SK-N-SH (cell line): ENCODE measurements at regions not wholly inside any gene's neighbourhood (a gene's known extent, or its start where the extent isn't known, plus 50 kb on each side); places are given as distances from the start of the nearest gene placed in this dataset.

Experiments
- CTCF ChIA-PET: fragments of 300-600, 350-600 bp; formaldehyde crosslinking; extraction: SDS; loops from one replicate; lab custom pipeline; 2021; lab: Yijun Ruan, JAX
- POLR2A ChIA-PET: fragments of 350-600 bp; sonication (Branson Sonifier 250); formaldehyde crosslinking; extraction: SDS; loops from one replicate; lab custom pipeline; 2020; ENCODE audit warnings: antibody characterized with exemption, inconsistent platforms; lab: Yijun Ruan, JAX
- DNase-seq: peaks from one replicate; pipeline ENCODE4 v3.0.0; 2012
- H2AFZ ChIP-seq: fragments of 200-600 bp; sonication (generic); 2 replicates; pipeline ENCODE4 v1.8.1; 2016; ENCODE audit warnings: antibody characterized with exemption, mild to moderate bottlenecking, low read depth
- H3F3A ChIP-seq: fragments of 200-600 bp; sonication (generic); replicated peaks from 2 replicates; pipeline ENCODE3; 2016; ENCODE audit warnings: antibody characterized with exemption, mild to moderate bottlenecking; ENCODE audit not compliant: insufficient read depth
- H3K27ac ChIP-seq, 2 experiments: fragments of 200-500 bp in 1 of 2; fragments of 200-600 bp in 1 of 2; sonication (Bioruptor generic) in 1 of 2; sonication (generic), shearing (Covaris generic) in 1 of 2; 2 replicates each; pipeline versions ENCODE4 v1.5.1 to v1.6.1; 2014 to 2016; ENCODE audit warnings: low read depth in 2 of 2, inconsistent platforms in 1 of 2, low read length in 1 of 2, mild to moderate bottlenecking in 1 of 2, mixed read lengths in 1 of 2
- H3K27me3 ChIP-seq: fragments of 200-600 bp; sonication (generic), shearing (Covaris generic); 2 replicates; pipeline ENCODE4 v1.6.1; 2016; ENCODE audit warnings: mixed run types; ENCODE audit not compliant: insufficient read depth
- H3K36me3 ChIP-seq, 2 experiments: fragments of 200-500 bp in 1 of 2; fragments of 200-600 bp in 1 of 2; sonication (Bioruptor generic) in 1 of 2; sonication (generic) in 1 of 2; replicated peaks in 1 of 2; 2 replicates each; pipeline versions ENCODE3 to v1.5.1; 2014 to 2016; ENCODE audit warnings: low read length in 1 of 2, mild to moderate bottlenecking in 1 of 2; ENCODE audit not compliant: insufficient read depth in 2 of 2, control insufficient read depth in 1 of 2
- H3K4me1 ChIP-seq, 2 experiments: fragments of 200-500 bp in 1 of 2; fragments of 200-600 bp in 1 of 2; sonication (Bioruptor generic) in 1 of 2; sonication (generic), shearing (Covaris generic) in 1 of 2; 2 replicates each; pipeline versions ENCODE4 v1.5.1 to v1.6.1; 2014 to 2016; ENCODE audit warnings: low read depth in 1 of 2, low read length in 1 of 2, mixed run types in 1 of 2; ENCODE audit not compliant: insufficient read depth in 2 of 2, control insufficient read depth in 1 of 2
- H3K4me2 ChIP-seq: fragments of 200-600 bp; sonication (generic), shearing (Covaris generic); 2 replicates; pipeline ENCODE4 v1.6.1; 2017; ENCODE audit warnings: mixed run types
- H3K4me3 ChIP-seq, 2 experiments: fragments of 200-500 bp in 1 of 2; fragments of 200-600 bp in 1 of 2; sonication (Bioruptor generic) in 1 of 2; sonication (generic), shearing (Covaris generic) in 1 of 2; 2 replicates each; pipeline versions ENCODE4 v1.5.1 to v1.8.1; 2014 to 2016; ENCODE audit warnings: low read depth in 2 of 2, inconsistent platforms in 1 of 2, low read length in 1 of 2, mild to moderate bottlenecking in 1 of 2, mixed read lengths in 1 of 2, moderate library complexity in 1 of 2
- H3K79me2 ChIP-seq: fragments of 200-600 bp; sonication (generic); 2 replicates; pipeline ENCODE4 v1.8.1; 2017; ENCODE audit warnings: mild to moderate bottlenecking; ENCODE audit not compliant: insufficient read depth
- H3K9ac ChIP-seq: fragments of 200-600 bp; sonication (generic); 2 replicates; pipeline ENCODE4 v1.6.1; 2017; ENCODE audit warnings: mixed run types
- H3K9me2 ChIP-seq: fragments of 200-600 bp; sonication (generic); 2 replicates; pipeline ENCODE4 v1.6.1; 2017; ENCODE audit warnings: mixed run types
- H3K9me3 ChIP-seq: fragments of 200-600 bp; sonication (generic); 2 replicates; pipeline ENCODE4 v1.6.1; 2017; ENCODE audit warnings: mixed run types, mild to moderate bottlenecking, moderate library complexity
- H4K20me1 ChIP-seq: fragments of 200-600 bp; sonication (generic); 2 replicates; pipeline ENCODE4 v1.6.1; 2017; ENCODE audit warnings: mild to moderate bottlenecking, mixed run types; ENCODE audit not compliant: insufficient read depth
- CTCF ChIP-seq: fragments of 200-600 bp; sonication (generic); IDR thresholded peaks from 2 replicates; pipeline ENCODE4 v1.6.1; 2017; ENCODE audit warnings: antibody characterized with exemption, mild to moderate bottlenecking, moderate library complexity
- EZH2phosphoT487 ChIP-seq: fragments of 200-600 bp; sonication (generic); IDR thresholded peaks from 2 replicates; pipeline ENCODE4 v1.6.1; 2017; ENCODE audit warnings: low read depth, mixed run types, mild to moderate bottlenecking, antibody characterized with exemption, moderate library complexity, borderline replicate concordance
- FOXJ3 ChIP-seq: sonication (generic); formaldehyde crosslinking; IDR thresholded peaks from 2 replicates; pipeline ENCODE4 v1.5.1; 2020; ENCODE audit warnings: mild to moderate bottlenecking, missing genetic modification reagents
- FOXM1 ChIP-seq: IDR thresholded peaks from 2 replicates; pipeline ENCODE4 v1.4.0; 2012; ENCODE audit warnings: low read depth, mild to moderate bottlenecking
- GABPA ChIP-seq: IDR thresholded peaks from 2 replicates; pipeline ENCODE4 v1.4.0; 2012; ENCODE audit warnings: low read depth, mild to moderate bottlenecking
- NRF1 ChIP-seq: IDR thresholded peaks from 2 replicates; pipeline ENCODE4 v1.6.1; 2012; ENCODE audit warnings: low read depth, mild to moderate bottlenecking, low read length
- PBX3 ChIP-seq: IDR thresholded peaks from 2 replicates; pipeline ENCODE4; 2012
- POLR2AphosphoS5 ChIP-seq: IDR thresholded peaks from 2 replicates; pipeline ENCODE4 v1.6.1; 2012; ENCODE audit warnings: low read depth, low read length
- RCOR1 ChIP-seq: fragments of 150-350 bp; IDR thresholded peaks from 2 replicates; pipeline ENCODE4 v1.6.1; 2017; ENCODE audit warnings: antibody characterized with exemption, low read length
- REST ChIP-seq: IDR thresholded peaks from 2 replicates; pipeline ENCODE4 v1.6.1; 2012; ENCODE audit warnings: mild to moderate bottlenecking, low read depth, low read length, moderate library complexity
- RXRA ChIP-seq: IDR thresholded peaks from 2 replicates; pipeline ENCODE4 v1.4.0; 2012; ENCODE audit warnings: low read depth, mild to moderate bottlenecking, borderline replicate concordance
- SIN3A ChIP-seq: IDR thresholded peaks from 2 replicates; pipeline ENCODE4 v1.6.1; 2012; ENCODE audit warnings: low read depth, mild to moderate bottlenecking, low read length, moderate library complexity, borderline replicate concordance
- SMC3 ChIP-seq: IDR thresholded peaks from 2 replicates; pipeline ENCODE4 v1.6.1; 2012; ENCODE audit warnings: low read depth, low read length, improper control_type of control experiment
- TEAD4 ChIP-seq: IDR thresholded peaks from 2 replicates; pipeline ENCODE4 v1.4.0; 2012; ENCODE audit warnings: mild to moderate bottlenecking, borderline replicate concordance; ENCODE audit not compliant: insufficient read depth
- USF1 ChIP-seq: IDR thresholded peaks from 2 replicates; pipeline ENCODE4 v1.4.0; 2012; ENCODE audit warnings: low read depth, borderline replicate concordance
- ZBTB33 ChIP-seq: IDR thresholded peaks from 2 replicates; pipeline ENCODE4 v1.4.0; 2012; ENCODE audit warnings: low read depth, borderline replicate concordance
- WGBS: methylation state at CpG from one replicate; pipeline ENCODE4 v1.1.6; 2017; ENCODE audit warnings: low lambda C conversion rate; 5-methylcytosine and 5-hydroxymethylcytosine counted together

- Histone ChIP-seq H3K9ac (no peak overlapping the region), H3K4me1 (peaks cover 0 to 35% of the 10 kb centered on the region in 2 experiments; a peak in 2 of 4 replicates), H3K4me2 (no peak overlapping the region), H3F3A (no peaks in the 10 kb centered on the region)
- no peak for TF ChIP-seq EZH2phosphoT487
- no peak for TF ChIP-seq TEAD4
- TF ChIP-seq USF1: no peak
- TF ChIP-seq NRF1: no peak
- no peak for TF ChIP-seq FOXJ3 (CRISPR knock-in tag)
- no peak for TF ChIP-seq RXRA
- TF ChIP-seq SIN3A: no peak
- no peak for TF ChIP-seq CTCF
- no peak for TF ChIP-seq POLR2AphosphoS5
- TF ChIP-seq, all 33 proteins: peak for 0
- H3K79me2 ChIP-seq: no peaks in the 10 kb centered on the region
- no peak for DNase-seq
- ChIA-PET CTCF (interaction anchor here (1.1 kb wide), 1 partner anchor 30 kb away, joined by 5 read pairs; no protein-coding TSS in a partner anchor), POLR2A (no interaction called here)
- H3K27me3 ChIP-seq: no peaks in the 10 kb centered on the region; the same call in 1 of the 2 replicates
- no peaks in the 10 kb centered on the region for H4K20me1 ChIP-seq
- no peaks in the 10 kb centered on the region for H3K9me3 ChIP-seq
- WGBS: 95% methylated on average over 12 of the region's 12 CpGs
- no peak overlapping the region for H3K4me3 ChIP-seq
- no peak overlapping the region for H2AFZ ChIP-seq
- no peaks in the 10 kb centered on the region for H3K9me2 ChIP-seq
- no peak overlapping the region for H3K27ac ChIP-seq
- no peaks in the 10 kb centered on the region for H3K36me3 ChIP-seq
These were observed 109.1 kb upstream of the ID2 start for GRCh38 chr2:8572712-8573233.

GRCh38 chr2:8573234-8573941, 108.5 kb upstream of the ID2 start:
- H3K4me2 ChIP-seq: no peak overlapping the region
- H3K36me3 ChIP-seq: no peaks in the 10 kb centered on the region
- H3K79me2 ChIP-seq: no peaks in the 10 kb centered on the region
- H3K9me2 ChIP-seq: no peaks in the 10 kb centered on the region
- no peak overlapping the region for H3K27ac ChIP-seq
- WGBS: 91% methylated on average over 19 of the region's 22 CpGs
- no peak overlapping the region for H3K4me3 ChIP-seq
- ChIA-PET CTCF (interaction anchor here (0.6 to 1.2 kb wide), 4 partner anchors 31 to 261 kb away, joined by 3 to 5 read pairs (median 3); partner anchors contain the start of gene ID2), POLR2A (interaction anchor here (2.3 to 2.6 kb wide), 2 partner anchors 34 to 109 kb away, joined by 13 to 15 read pairs; partner anchors contain the start of gene ID2)
- H3K9ac ChIP-seq: no peak overlapping the region
- peaks cover 0 to 35% of the 10 kb centered on the region in 2 experiments; a peak in 2 of 4 replicates for H3K4me1 ChIP-seq
- no peaks in the 10 kb centered on the region for H3F3A ChIP-seq
- H3K9me3 ChIP-seq: no peaks in the 10 kb centered on the region
- H2AFZ ChIP-seq: no peak overlapping the region
- no peak for DNase-seq
- no peaks in the 10 kb centered on the region; the same call in 1 of the 2 replicates for H3K27me3 ChIP-seq
- no peaks in the 10 kb centered on the region for H4K20me1 ChIP-seq
- TF ChIP-seq GABPA: no peak
- no peak for TF ChIP-seq RCOR1
- no peak for TF ChIP-seq REST
- no peak for TF ChIP-seq PBX3
- TF ChIP-seq POLR2AphosphoS5: no peak
- no peak for TF ChIP-seq FOXM1
- no peak for TF ChIP-seq SMC3
- TF ChIP-seq ZBTB33: no peak
- no peak for TF ChIP-seq NRF1
